WTC11 (cell line): ENCODE measurements at regions not wholly inside any gene's neighbourhood (a gene's known extent, or its start where the extent isn't known, plus 50 kb on each side); places are given as distances from the start of the nearest gene placed in this dataset.

Source experiments
- ATAC-seq: fragments of 200-7000 bp; cut with Tn5 transposase; 2 replicates; pipeline ENCODE4 v1.10.0; 2021; ENCODE audit warnings: mild to moderate bottlenecking, moderate library complexity
- CTCF ChIA-PET: fragments of 300-600 bp; sonication (Branson Sonifier 250); formaldehyde crosslinking; loops from one replicate; lab custom pipeline; 2021; ENCODE audit warnings: antibody characterized with exemption; lab: Charles Lee
- POLR2A ChIA-PET: fragments of 350-600 bp; sonication (Branson Sonifier 250); formaldehyde crosslinking; loops from one replicate; lab custom pipeline; 2021; ENCODE audit warnings: antibody characterized with exemption; lab: Charles Lee
- DNase-seq: peaks from one replicate; pipeline ENCODE4 v3.0.0; 2021; ENCODE audit warnings: low spot score
- H3K27ac Mint-ChIP-seq: 2 replicates; pipeline ENCODE4 v1.8.0; 2021; ENCODE audit warnings: mixed read lengths
- H3K27me3 Mint-ChIP-seq: 2 replicates; pipeline ENCODE4 v1.8.0; 2021; ENCODE audit warnings: low read depth, mild to moderate bottlenecking, moderate library complexity, mixed read lengths
- H3K36me3 Mint-ChIP-seq: 2 replicates; pipeline ENCODE4 v1.8.0; 2021; ENCODE audit warnings: mixed read lengths
- H3K4me1 Mint-ChIP-seq: 2 replicates; pipeline ENCODE4 v1.8.0; 2022; ENCODE audit warnings: mixed read lengths
- H3K4me3 Mint-ChIP-seq: 2 replicates; pipeline ENCODE4 v1.8.0; 2021; ENCODE audit warnings: mild to moderate bottlenecking, moderate library complexity, mixed read lengths
- H3K9me3 Mint-ChIP-seq: 2 replicates; pipeline ENCODE4 v1.8.0; 2021; ENCODE audit warnings: mixed read lengths
- ATF1 ChIP-seq: sonication (generic); formaldehyde crosslinking; IDR thresholded peaks from 2 replicates; pipeline ENCODE4 v1.8.1; 2023; ENCODE audit warnings: mild to moderate bottlenecking, moderate library complexity, missing genetic modification reagents
- CREM ChIP-seq: sonication (generic); formaldehyde crosslinking; IDR thresholded peaks from 2 replicates; pipeline ENCODE4 v1.8.1; 2022; ENCODE audit warnings: mild to moderate bottlenecking, missing genetic modification reagents, moderate library complexity
- FOXK1 ChIP-seq: sonication (generic); formaldehyde crosslinking; IDR thresholded peaks from 2 replicates; pipeline ENCODE4 v1.8.0; 2022; ENCODE audit warnings: mild to moderate bottlenecking, moderate library complexity, missing genetic modification reagents
- JUN ChIP-seq: sonication (generic); formaldehyde crosslinking; IDR thresholded peaks from 2 replicates; pipeline ENCODE4 v1.8.0; 2023; ENCODE audit warnings: mild to moderate bottlenecking, missing genetic modification reagents
- MXD4 ChIP-seq: fragments of 250-450 bp; sonication (Bioruptor Pico); IDR thresholded peaks from 2 replicates; pipeline ENCODE4 v1.8.0; 2021; ENCODE audit warnings: mild to moderate bottlenecking, moderate library complexity, borderline replicate concordance
- NFE2L1 ChIP-seq: sonication (generic); formaldehyde crosslinking; IDR thresholded peaks from 2 replicates; pipeline ENCODE4 v1.8.1; 2023; ENCODE audit warnings: missing genetic modification reagents
- NR1H2 ChIP-seq: sonication (generic); formaldehyde crosslinking; IDR thresholded peaks from 2 replicates; pipeline ENCODE4 v1.9.0; 2021; ENCODE audit warnings: mild to moderate bottlenecking, moderate library complexity, missing genetic modification reagents
- OVOL2 ChIP-seq: fragments of 250-450 bp; sonication (Bioruptor Pico); IDR thresholded peaks from 2 replicates; pipeline ENCODE4 v1.9.0; 2021; ENCODE audit warnings: mild to moderate bottlenecking, borderline replicate concordance
- SMAD4 ChIP-seq: sonication (generic); formaldehyde crosslinking; IDR thresholded peaks from 2 replicates; pipeline ENCODE4 v1.8.0; 2022; ENCODE audit warnings: mild to moderate bottlenecking, missing genetic modification reagents
- SOX15 ChIP-seq: fragments of 250-450 bp; sonication (Bioruptor Pico); IDR thresholded peaks from 2 replicates; pipeline ENCODE4 v1.9.0; 2021; ENCODE audit warnings: mild to moderate bottlenecking
- SP1 ChIP-seq: sonication (generic); formaldehyde crosslinking; conservative IDR thresholded peaks from 2 replicates; pipeline ENCODE4 v1.8.1; 2022; ENCODE audit warnings: missing genetic modification reagents
- ZNF121 ChIP-seq: sonication (generic); formaldehyde crosslinking; IDR thresholded peaks from 2 replicates; pipeline ENCODE4 v1.8.0; 2023; ENCODE audit warnings: missing genetic modification reagents
- ZNF317 ChIP-seq: sonication (generic); formaldehyde crosslinking; IDR thresholded peaks from 2 replicates; pipeline ENCODE4 v1.8.1; 2023; ENCODE audit warnings: low read depth, mild to moderate bottlenecking, moderate library complexity, missing genetic modification reagents, borderline replicate concordance
- ZNF416 ChIP-seq: fragments of 250-450 bp; sonication (Bioruptor Pico); IDR thresholded peaks from 2 replicates; pipeline ENCODE4 v1.9.0; 2021; ENCODE audit warnings: mild to moderate bottlenecking, inconsistent platforms
- TF ChIP-seq, protein P1 (sequence below): sonication (generic); formaldehyde crosslinking; IDR thresholded peaks from 2 replicates; pipeline ENCODE4 v1.8.1; 2022; ENCODE audit warnings: mild to moderate bottlenecking, missing genetic modification reagents, moderate library complexity, borderline replicate concordance
- TF ChIP-seq, protein P2 (sequence below): sonication (generic); formaldehyde crosslinking; conservative IDR thresholded peaks from 2 replicates; pipeline ENCODE4 v1.8.1; 2022; ENCODE audit warnings: mild to moderate bottlenecking, missing genetic modification reagents
- TF ChIP-seq, protein P3 (sequence below): fragments of 250-450 bp; sonication (Bioruptor Pico); IDR thresholded peaks from 2 replicates; pipeline ENCODE4 v1.9.0; 2021; ENCODE audit warnings: moderate library complexity, mild to moderate bottlenecking, inconsistent platforms, borderline replicate concordance
- TF ChIP-seq, protein P4 (sequence below): fragments of 200-600 bp; IDR thresholded peaks from 2 replicates; pipeline ENCODE4 v1.8.0; 2022; ENCODE audit warnings: antibody characterized with exemption
- TF ChIP-seq, protein P5 (sequence below): sonication (generic); formaldehyde crosslinking; IDR thresholded peaks from 2 replicates; pipeline ENCODE4 v1.8.1; 2023; ENCODE audit warnings: mild to moderate bottlenecking, moderate library complexity, missing genetic modification reagents
- TF ChIP-seq, protein P6 (sequence below): sonication (generic); formaldehyde crosslinking; IDR thresholded peaks from 2 replicates; pipeline ENCODE4 v1.8.0; 2022; ENCODE audit warnings: mild to moderate bottlenecking, missing genetic modification reagents

DNA sequence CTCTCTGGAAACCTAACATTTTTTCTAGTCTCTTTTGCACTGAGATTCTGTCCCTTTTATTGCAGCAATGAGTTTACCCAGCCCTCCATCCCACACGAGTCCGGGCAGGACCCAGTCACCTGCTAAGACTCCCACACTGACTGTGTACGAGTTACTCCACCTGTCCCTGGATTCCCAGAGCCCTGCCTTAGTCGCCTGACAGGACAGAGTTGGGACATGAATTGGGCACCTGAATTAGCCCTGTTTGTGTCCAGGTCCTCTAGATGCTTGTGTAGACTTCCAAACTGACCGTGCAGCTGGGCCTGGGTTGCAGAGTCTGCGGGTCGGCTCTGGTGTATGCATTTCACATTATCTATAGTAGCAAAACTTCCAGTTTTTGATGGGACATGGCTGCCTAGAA is 238.7 kb downstream of the VAPA start:
- Mint-ChIP-seq H3K4me3 (no peak overlapping the region), H3K36me3 (peaks cover 5% of the 10 kb centered on the region; the same call in 1 of the 2 replicates), H3K27ac (no peak overlapping the region), H3K27me3 (no peaks in the 10 kb centered on the region), H3K9me3 (peaks cover 29% of the 10 kb centered on the region)
- DNase-seq (no peak), ATAC-seq (no peak)
- POLR2A ChIA-PET = no interaction called here
- no peak for TF ChIP-seq SOX15 (CRISPR knock-in tag)
- no peak for TF ChIP-seq NFE2L1
- no peak for TF ChIP-seq SMAD4 (CRISPR knock-in tag)
- TF ChIP-seq FOXK1 (CRISPR knock-in tag) = no peak
- no peak for TF ChIP-seq NR1H2 (CRISPR knock-in tag)
- TF ChIP-seq, protein P1, sequence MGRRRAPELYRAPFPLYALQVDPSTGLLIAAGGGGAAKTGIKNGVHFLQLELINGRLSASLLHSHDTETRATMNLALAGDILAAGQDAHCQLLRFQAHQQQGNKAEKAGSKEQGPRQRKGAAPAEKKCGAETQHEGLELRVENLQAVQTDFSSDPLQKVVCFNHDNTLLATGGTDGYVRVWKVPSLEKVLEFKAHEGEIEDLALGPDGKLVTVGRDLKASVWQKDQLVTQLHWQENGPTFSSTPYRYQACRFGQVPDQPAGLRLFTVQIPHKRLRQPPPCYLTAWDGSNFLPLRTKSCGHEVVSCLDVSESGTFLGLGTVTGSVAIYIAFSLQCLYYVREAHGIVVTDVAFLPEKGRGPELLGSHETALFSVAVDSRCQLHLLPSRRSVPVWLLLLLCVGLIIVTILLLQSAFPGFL (CRISPR knock-in tag) = no peak
- TF ChIP-seq ZNF416 (CRISPR knock-in tag) = no peak
- TF ChIP-seq, protein P2, sequence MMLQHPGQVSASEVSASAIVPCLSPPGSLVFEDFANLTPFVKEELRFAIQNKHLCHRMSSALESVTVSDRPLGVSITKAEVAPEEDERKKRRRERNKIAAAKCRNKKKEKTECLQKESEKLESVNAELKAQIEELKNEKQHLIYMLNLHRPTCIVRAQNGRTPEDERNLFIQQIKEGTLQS (CRISPR knock-in tag) = no peak
- no peak for TF ChIP-seq CREM (CRISPR knock-in tag)
- TF ChIP-seq JUN (CRISPR knock-in tag) = no peak
- TF ChIP-seq, protein P3, sequence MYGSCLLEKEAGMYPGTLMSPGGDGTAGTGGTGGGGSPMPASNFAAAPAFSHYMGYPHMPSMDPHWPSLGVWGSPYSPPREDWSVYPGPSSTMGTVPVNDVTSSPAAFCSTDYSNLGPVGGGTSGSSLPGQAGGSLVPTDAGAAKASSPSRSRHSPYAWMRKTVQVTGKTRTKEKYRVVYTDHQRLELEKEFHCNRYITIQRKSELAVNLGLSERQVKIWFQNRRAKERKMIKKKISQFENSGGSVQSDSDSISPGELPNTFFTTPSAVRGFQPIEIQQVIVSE = no peak
- TF ChIP-seq, protein P4, sequence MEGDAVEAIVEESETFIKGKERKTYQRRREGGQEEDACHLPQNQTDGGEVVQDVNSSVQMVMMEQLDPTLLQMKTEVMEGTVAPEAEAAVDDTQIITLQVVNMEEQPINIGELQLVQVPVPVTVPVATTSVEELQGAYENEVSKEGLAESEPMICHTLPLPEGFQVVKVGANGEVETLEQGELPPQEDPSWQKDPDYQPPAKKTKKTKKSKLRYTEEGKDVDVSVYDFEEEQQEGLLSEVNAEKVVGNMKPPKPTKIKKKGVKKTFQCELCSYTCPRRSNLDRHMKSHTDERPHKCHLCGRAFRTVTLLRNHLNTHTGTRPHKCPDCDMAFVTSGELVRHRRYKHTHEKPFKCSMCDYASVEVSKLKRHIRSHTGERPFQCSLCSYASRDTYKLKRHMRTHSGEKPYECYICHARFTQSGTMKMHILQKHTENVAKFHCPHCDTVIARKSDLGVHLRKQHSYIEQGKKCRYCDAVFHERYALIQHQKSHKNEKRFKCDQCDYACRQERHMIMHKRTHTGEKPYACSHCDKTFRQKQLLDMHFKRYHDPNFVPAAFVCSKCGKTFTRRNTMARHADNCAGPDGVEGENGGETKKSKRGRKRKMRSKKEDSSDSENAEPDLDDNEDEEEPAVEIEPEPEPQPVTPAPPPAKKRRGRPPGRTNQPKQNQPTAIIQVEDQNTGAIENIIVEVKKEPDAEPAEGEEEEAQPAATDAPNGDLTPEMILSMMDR = no peak
- TF ChIP-seq, protein P5, sequence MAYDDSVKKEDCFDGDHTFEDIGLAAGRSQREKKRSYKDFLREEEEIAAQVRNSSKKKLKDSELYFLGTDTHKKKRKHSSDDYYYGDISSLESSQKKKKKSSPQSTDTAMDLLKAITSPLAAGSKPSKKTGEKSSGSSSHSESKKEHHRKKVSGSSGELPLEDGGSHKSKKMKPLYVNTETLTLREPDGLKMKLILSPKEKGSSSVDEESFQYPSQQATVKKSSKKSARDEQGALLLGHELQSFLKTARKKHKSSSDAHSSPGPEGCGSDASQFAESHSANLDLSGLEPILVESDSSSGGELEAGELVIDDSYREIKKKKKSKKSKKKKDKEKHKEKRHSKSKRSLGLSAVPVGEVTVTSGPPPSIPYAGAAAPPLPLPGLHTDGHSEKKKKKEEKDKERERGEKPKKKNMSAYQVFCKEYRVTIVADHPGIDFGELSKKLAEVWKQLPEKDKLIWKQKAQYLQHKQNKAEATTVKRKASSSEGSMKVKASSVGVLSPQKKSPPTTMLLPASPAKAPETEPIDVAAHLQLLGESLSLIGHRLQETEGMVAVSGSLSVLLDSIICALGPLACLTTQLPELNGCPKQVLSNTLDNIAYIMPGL (CRISPR knock-in tag) = no peak
- TF ChIP-seq ZNF317 (CRISPR knock-in tag) = no peak
- TF ChIP-seq, protein P6, sequence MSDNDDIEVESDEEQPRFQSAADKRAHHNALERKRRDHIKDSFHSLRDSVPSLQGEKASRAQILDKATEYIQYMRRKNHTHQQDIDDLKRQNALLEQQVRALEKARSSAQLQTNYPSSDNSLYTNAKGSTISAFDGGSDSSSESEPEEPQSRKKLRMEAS (CRISPR knock-in tag) = no peak
- TF ChIP-seq OVOL2 = no peak
- no peak for TF ChIP-seq ZNF121 (CRISPR knock-in tag)
- TF ChIP-seq MXD4 (CRISPR knock-in tag) = no peak
- TF ChIP-seq, all 79 proteins: peak for 0
- H3K4me1 Mint-ChIP-seq = no peaks in the 10 kb centered on the region
- CTCF ChIA-PET = no interaction called here

DNA sequence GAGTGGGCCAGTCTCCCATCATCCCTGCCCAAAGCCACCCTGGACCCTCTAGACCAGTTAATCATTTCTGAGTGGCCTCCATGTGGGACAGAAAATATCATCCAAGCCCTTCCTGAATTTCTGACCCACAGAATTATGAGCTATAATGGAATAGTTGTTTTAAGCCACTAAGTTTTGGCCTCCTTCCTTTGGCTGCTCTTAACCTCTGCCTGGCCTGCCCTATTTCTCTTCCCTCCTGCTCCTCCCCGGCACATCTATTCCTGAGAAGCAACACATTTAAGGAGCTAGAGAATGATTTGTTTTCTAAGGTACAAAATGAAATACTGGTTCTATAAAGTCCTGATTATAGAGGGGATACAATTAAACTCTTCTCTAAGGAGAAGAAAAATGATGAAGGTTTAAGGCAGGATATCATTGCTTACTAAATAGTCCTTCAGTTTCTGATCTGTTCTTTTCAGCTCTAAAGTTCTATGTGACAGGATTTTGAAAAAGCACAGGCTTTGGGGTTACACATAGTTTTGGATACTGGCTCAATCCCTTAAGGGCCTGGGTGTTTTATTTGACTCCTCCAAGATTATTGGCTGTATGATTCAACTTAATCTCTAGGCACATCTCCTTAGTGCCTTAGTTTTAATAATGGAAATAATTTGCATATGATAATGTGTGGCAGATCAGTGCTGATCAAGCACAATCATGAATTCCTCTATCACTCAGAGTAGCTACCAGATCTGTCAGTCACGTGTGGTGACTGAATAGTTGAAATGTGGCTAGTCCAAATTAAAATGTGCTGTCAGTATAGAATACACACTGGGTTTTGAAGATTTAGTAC is 240.3 kb downstream of the VAPA start:
- POLR2A ChIA-PET = no interaction called here
- CTCF ChIA-PET = no interaction called here
- no peak for TF ChIP-seq SP1 (CRISPR knock-in tag)
- TF ChIP-seq ATF1 = no peak
- Mint-ChIP-seq H3K4me3 (no peak overlapping the region), H3K27me3 (no peaks in the 10 kb centered on the region), H3K36me3 (peaks cover 5% of the 10 kb centered on the region; the same call in 1 of the 2 replicates), H3K9me3 (peaks cover 32% of the 10 kb centered on the region), H3K4me1 (peaks cover 7% of the 10 kb centered on the region), H3K27ac (no peak overlapping the region)
- ATAC-seq (no peak), DNase-seq (no peak)
